ENCODE measurements at regions not wholly inside any gene's neighbourhood (a gene's known extent, or its start where the extent isn't known, plus 50 kb on each side); places are given as distances from the start of the nearest gene placed in this dataset.

DNA sequence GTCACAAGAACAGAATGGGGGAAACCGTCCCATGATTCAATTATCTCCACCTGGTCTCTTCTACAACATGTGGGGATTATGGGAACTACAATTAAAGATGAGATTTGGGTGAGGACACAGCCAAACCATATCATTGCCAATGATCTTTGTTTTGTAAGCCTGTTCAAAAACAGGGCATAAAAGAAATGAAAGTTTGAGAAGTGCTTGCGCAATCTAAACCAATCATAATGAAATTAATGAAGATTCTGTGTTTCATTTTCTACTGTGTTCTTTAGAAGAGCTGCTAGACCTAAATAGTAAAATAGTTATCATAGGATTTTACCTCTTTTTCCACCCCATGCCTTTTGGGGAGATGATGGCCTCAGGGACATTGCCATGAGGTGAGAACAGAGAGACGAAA is 761.3 kb downstream of the HDGFL1 start:
- H3K4me1 ChIP-seq: no peaks in the 10 kb centered on the region
- H3K27ac ChIP-seq: no peak overlapping the region
- intact Hi-C loops (cut with DNase I): no loop called here
- H3K4me3 ChIP-seq: no peak overlapping the region
- ATAC-seq: no peak
- H3K9me3 ChIP-seq: no peaks in the 10 kb centered on the region
- no peaks in the 10 kb centered on the region for H3K27me3 ChIP-seq (ENCODE audit: insufficient read depth in 3 of 3, low read length in 2 of 3)
- TF ChIP-seq, protein P1, sequence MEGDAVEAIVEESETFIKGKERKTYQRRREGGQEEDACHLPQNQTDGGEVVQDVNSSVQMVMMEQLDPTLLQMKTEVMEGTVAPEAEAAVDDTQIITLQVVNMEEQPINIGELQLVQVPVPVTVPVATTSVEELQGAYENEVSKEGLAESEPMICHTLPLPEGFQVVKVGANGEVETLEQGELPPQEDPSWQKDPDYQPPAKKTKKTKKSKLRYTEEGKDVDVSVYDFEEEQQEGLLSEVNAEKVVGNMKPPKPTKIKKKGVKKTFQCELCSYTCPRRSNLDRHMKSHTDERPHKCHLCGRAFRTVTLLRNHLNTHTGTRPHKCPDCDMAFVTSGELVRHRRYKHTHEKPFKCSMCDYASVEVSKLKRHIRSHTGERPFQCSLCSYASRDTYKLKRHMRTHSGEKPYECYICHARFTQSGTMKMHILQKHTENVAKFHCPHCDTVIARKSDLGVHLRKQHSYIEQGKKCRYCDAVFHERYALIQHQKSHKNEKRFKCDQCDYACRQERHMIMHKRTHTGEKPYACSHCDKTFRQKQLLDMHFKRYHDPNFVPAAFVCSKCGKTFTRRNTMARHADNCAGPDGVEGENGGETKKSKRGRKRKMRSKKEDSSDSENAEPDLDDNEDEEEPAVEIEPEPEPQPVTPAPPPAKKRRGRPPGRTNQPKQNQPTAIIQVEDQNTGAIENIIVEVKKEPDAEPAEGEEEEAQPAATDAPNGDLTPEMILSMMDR (IDR thresholded peaks at IDR 0.05): no peak
- no peak for DNase-seq
- no peaks in the 10 kb centered on the region for H3K36me3 ChIP-seq (ENCODE audit: insufficient read depth in 1 of 2, low read depth in 1 of 2)
- 91 to 97% (median 96%) methylated on average over 3 of the region's 3 CpGs for WGBS, 3 donors

DNA sequence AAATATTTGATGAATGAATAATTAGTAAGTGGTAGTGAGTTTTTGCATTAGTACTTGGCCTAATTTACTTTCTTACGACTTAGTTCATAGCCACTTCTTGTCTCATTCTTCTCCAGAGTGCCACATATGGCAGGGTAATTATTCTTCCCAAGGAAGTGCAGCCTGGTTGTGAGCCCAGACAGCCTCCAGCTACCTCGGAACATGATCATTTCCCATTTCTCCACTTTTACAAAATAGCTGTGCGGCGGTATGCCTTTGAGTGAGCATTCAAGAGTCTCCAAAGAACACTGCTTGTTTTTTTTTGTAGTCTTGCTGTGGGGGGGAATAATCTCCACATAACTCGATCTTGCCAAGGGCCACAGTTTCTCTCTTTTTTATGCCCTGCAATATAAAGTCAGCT is 765.0 kb downstream of the HDGFL1 start:
- DNase-seq (no peak), ATAC-seq (no peak)
- H3K4me1 ChIP-seq: no peaks in the 10 kb centered on the region
- intact Hi-C loops (cut with DNase I): no loop called here
- no peaks in the 10 kb centered on the region for H3K36me3 ChIP-seq (ENCODE audit: insufficient read depth in 1 of 2, low read depth in 1 of 2)
- H3K27ac ChIP-seq: no peak overlapping the region
- TF ChIP-seq, protein P1 (IDR thresholded peaks at IDR 0.05): no peak
- H3K27me3 ChIP-seq (ENCODE audit: insufficient read depth in 3 of 3, low read length in 2 of 3): no peaks in the 10 kb centered on the region
- no peak overlapping the region for H3K4me3 ChIP-seq
- WGBS, 3 donors: 51 to 59% (median 58%) methylated on average over 5 of the region's 5 CpGs
- H3K9me3 ChIP-seq: no peaks in the 10 kb centered on the region

DNA sequence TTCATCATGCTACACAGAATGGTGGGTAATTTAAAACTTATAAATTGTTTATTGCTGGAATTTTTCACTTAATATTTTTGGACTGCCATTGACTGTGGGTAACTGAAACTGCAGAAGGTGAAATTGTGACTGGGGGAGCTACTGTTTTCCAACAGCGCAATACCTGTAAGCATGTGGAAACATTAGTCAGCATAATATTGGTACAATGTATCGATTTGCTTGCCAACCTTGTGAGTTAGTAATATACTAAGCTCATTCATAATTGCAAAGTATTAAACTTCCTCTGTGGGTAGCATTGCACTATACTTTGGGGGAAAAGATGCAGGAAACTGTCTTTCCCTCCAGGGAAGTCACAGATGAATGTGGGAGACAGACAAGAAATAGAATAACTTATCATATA is 766.5 kb downstream of the HDGFL1 start:
- ATAC-seq: no peak
- intact Hi-C loops (cut with DNase I): no loop called here
- DNase-seq: no peak
- TF ChIP-seq, protein P1 (IDR thresholded peaks at IDR 0.05): no peak
- Histone ChIP-seq H3K27me3 (ENCODE audit: insufficient read depth in 3 of 3, low read length in 2 of 3) (no peaks in the 10 kb centered on the region), H3K36me3 (ENCODE audit: insufficient read depth in 1 of 2, low read depth in 1 of 2) (no peaks in the 10 kb centered on the region), H3K4me1 (no peaks in the 10 kb centered on the region), H3K4me3 (no peak overlapping the region), H3K27ac (no peak overlapping the region), H3K9me3 (no peaks in the 10 kb centered on the region)
- 95 to 98% (median 98%) methylated on average over 2 of the region's 2 CpGs for WGBS, 3 donors

DNA sequence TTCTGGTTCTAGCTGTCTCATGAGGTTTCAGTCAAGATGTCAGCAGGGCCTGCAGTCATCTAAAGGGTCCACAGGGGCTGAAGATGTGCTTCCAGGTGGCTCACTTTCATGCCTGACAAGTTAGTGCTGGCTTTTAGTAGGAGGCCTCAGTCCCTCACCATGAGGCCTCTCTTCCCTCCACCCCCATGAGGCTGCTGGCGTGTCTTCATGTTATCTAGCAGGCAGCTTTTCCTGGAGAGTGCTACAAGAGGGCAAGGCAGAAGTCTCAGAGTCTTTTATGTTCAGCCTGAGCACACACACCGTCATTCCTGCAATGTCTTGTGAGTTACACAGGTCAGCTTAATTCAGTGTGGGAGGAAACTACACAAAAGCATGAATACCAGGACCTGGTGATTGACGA is 769.9 kb downstream of the HDGFL1 start:
- 85 to 93% (median 88%) methylated on average over 3 of the region's 3 CpGs for WGBS, 3 donors
- TF ChIP-seq, protein P1 (IDR thresholded peaks at IDR 0.05): no peak
- DNase-seq (no peak), ATAC-seq (no peak)
- Histone ChIP-seq H3K9me3 (no peaks in the 10 kb centered on the region), H3K4me3 (no peak overlapping the region), H3K36me3 (ENCODE audit: insufficient read depth in 1 of 2, low read depth in 1 of 2) (no peaks in the 10 kb centered on the region), H3K4me1 (no peaks in the 10 kb centered on the region), H3K27ac (no peak overlapping the region), H3K27me3 (ENCODE audit: insufficient read depth in 3 of 3, low read length in 2 of 3) (no peaks in the 10 kb centered on the region)
- intact Hi-C loops (cut with DNase I): no loop called here

DNA sequence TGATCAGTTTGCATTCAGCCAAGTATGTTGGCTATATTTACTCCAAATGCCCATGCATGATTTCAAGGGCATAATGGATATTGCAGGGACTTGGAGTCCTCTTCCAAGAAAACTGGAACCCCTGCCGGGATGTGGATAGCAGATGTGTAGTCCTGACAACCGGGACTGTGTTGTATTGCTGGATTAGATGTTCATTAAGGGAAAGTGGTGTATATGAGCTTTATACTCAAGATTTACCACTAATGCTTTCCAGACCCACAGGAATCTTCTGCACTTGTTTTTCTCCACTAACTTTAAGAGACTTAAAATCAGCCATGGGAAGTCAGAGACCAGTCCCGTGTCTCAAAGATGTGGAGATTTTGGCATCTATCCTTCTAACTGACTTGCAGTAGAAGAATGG is 770.9 kb downstream of the HDGFL1 start:
- no peak overlapping the region for H3K4me3 ChIP-seq
- TF ChIP-seq, protein P1 (IDR thresholded peaks at IDR 0.05): no peak
- intact Hi-C loops (cut with DNase I): no loop called here

More for the DNA sequence above, 770.9 kb downstream of the HDGFL1 start:
- H3K27ac ChIP-seq: no peak overlapping the region
- no peaks in the 10 kb centered on the region for H3K27me3 ChIP-seq (ENCODE audit: insufficient read depth in 3 of 3, low read length in 2 of 3)
- H3K4me1 ChIP-seq: no peaks in the 10 kb centered on the region
- ATAC-seq (no peak), DNase-seq (no peak)
- H3K36me3 ChIP-seq (ENCODE audit: insufficient read depth in 1 of 2, low read depth in 1 of 2): no peaks in the 10 kb centered on the region
- WGBS, 3 donors: 20 to 28% (median 21%) methylated on average over 3 of the region's 3 CpGs
- H3K9me3 ChIP-seq: no peaks in the 10 kb centered on the region
